Subcutaneous abdominal adipose tissue (tissue), 5 donors: ENCODE measurements at regions not wholly inside any gene's neighbourhood (a gene's known extent, or its start where the extent isn't known, plus 50 kb on each side); places are given as distances from the start of the nearest gene placed in this dataset.

Experiments used
- H3K27ac ChIP-seq: one replicate; pipeline ENCODE4 v1.7.0; 2013; ENCODE audit warnings: low read depth, mild to moderate bottlenecking, inconsistent platforms, low read length, moderate library complexity
- H3K27me3 ChIP-seq, 5 donors: one replicate each; pipeline ENCODE4 v1.7.0; 2013; ENCODE audit warnings: low read length in 5 of 5, inconsistent platforms in 1 of 5; ENCODE audit not compliant: control insufficient read depth in 5 of 5, insufficient read depth in 4 of 5
- H3K36me3 ChIP-seq, 5 donors: one replicate each; pipeline ENCODE4 v1.7.0; 2013; ENCODE audit warnings: low read length in 5 of 5; ENCODE audit not compliant: control insufficient read depth in 5 of 5, insufficient read depth in 5 of 5
- H3K4me1 ChIP-seq, 5 donors: one replicate each; pipeline ENCODE4 v1.7.0; 2013; ENCODE audit warnings: low read length in 5 of 5, mild to moderate bottlenecking in 3 of 5, moderate library complexity in 1 of 5; ENCODE audit not compliant: control insufficient read depth in 5 of 5, insufficient read depth in 5 of 5
- H3K4me3 ChIP-seq, 5 donors: one replicate each; pipeline ENCODE4 v1.7.0; 2013; ENCODE audit warnings: low read length in 5 of 5, low read depth in 1 of 5
- H3K9ac ChIP-seq, 5 donors: one replicate each; pipeline ENCODE4 v1.7.0; 2013; ENCODE audit warnings: low read length in 5 of 5, mild to moderate bottlenecking in 4 of 5, moderate library complexity in 3 of 5
- H3K9me3 ChIP-seq, 5 donors: one replicate each; pipeline ENCODE4 v1.7.0; 2013; ENCODE audit warnings: low read length in 5 of 5; ENCODE audit not compliant: control insufficient read depth in 5 of 5
- donor health status: healthy.
- donor health status: healthy.
- donor health status: healthy.
- donor health status: healthy.
- donor health status: healthy.

DNA sequence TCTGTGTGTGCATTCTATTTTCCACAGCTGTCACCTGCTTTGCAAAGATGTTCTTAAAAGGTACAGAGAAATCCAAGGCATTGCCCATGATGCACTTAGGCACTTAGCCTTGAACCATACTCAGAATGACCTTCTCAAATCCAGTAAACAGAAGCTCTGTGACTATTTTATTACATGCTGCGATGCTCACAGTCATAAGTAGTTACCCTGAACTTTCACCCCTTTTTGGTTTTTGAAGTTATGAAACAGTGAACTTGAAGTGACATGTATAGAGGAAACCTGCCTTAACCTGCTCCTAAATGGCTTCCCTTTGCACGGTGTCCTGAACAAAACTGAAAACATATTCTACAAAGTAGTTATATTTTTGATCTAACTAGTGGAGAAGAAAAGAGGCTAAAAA is 100.4 kb downstream of the SLC10A2 start:
- Histone ChIP-seq H3K9ac (no peak overlapping the region), H3K36me3 (no peaks in the 10 kb centered on the region), H3K4me1 (no peaks in the 10 kb centered on the region), H3K4me3 (no peak overlapping the region), H3K9me3 (no peaks in the 10 kb centered on the region), H3K27ac (no peak overlapping the region), H3K27me3 (no peaks in the 10 kb centered on the region)

DNA sequence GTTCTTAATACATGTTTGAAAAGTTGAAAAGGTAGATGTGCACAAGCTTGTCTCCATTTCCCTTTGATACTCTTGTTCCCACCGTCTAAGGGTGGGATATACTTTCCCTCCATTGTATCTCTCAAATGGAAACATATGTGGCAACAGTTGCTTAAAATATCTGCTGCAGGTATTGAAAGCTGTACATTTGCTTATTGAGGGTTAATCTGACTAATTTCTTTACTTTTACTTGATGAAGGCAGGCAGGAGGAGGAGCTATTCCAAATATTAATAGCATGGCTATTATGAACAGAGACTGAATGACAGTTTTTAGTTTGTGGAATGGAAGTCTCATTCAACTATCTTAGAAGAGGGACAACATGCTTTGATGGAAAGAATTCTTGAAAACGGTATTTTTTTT is 103.8 kb downstream of the SLC10A2 start:
- Histone ChIP-seq H3K36me3 (no peaks in the 10 kb centered on the region), H3K27me3 (no peaks in the 10 kb centered on the region), H3K4me3 (no peak overlapping the region), H3K4me1 (no peaks in the 10 kb centered on the region), H3K9me3 (no peaks in the 10 kb centered on the region), H3K27ac (no peak overlapping the region), H3K9ac (no peak overlapping the region)

DNA sequence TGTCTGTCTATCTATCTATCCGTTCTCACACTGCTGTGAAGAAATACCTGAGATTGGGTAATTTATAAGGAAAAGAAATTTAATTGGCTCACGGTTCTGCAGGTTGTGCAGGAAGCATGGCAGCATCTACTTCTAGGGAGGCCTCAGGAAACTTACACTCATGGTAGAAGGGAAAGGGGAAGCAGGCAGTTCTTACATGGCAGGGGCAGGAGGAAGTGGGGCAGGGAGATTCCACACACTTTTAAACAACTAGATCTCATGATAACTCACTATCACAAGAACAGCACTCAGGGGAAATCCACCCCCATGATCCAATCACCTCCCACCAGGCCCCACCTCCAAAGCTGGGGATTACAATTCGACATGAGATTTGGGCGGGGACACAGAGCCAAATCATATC is 105.3 kb downstream of the SLC10A2 start:
- Histone ChIP-seq H3K36me3 (no peaks in the 10 kb centered on the region), H3K27ac (no peak overlapping the region), H3K27me3 (no peaks in the 10 kb centered on the region), H3K9ac (no peak overlapping the region), H3K4me1 (no peaks in the 10 kb centered on the region), H3K9me3 (no peaks in the 10 kb centered on the region), H3K4me3 (no peak overlapping the region)

DNA sequence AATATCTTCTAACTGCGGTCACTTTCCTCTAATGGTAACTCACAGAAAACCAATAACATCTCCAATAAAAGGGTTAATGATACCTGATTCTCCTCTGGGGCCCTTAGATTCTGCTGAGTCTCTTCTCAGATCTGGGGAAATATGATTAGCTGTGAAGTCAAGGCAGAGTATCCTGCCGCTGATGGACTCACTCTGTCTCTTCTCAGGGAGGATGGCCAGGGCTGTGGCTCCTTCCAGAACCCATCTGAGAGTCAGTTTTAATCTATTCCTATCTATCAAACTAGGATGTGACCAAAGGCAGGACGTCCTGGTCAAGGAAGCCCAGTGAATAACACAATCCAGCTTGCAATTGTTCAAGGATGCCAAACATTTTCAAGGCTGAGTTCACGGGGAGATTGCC is 109.8 kb downstream of the SLC10A2 start:
- no peak overlapping the region for H3K27ac ChIP-seq
- H3K36me3 ChIP-seq: no peaks in the 10 kb centered on the region
- no peak overlapping the region for H3K9ac ChIP-seq
- no peaks in the 10 kb centered on the region for H3K27me3 ChIP-seq
- H3K9me3 ChIP-seq: no peaks in the 10 kb centered on the region
- no peak overlapping the region for H3K4me3 ChIP-seq
- no peaks in the 10 kb centered on the region for H3K4me1 ChIP-seq

DNA sequence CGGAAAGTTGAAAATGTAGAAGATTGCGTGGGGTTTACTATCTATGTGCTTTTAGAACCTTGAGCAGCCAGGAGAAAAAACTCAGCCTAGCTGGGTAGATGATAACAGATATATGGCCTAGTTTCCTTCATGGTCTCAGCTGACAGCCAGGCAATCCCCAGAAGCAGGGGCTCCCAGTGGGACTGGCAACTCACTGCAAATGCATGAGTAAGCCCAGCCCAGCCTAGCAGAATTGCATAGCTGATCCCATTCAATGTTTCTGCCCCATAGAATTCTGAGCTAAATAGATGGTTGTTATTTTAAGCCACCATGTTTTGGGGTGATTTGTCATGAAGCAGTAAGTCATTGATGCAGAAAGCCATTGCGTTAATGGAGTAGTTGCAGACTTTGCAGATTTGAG is 108.5 kb downstream of the ERCC5 start:
- H3K9ac ChIP-seq: no peak overlapping the region
- H3K9me3 ChIP-seq: no peaks in the 10 kb centered on the region
- H3K36me3 ChIP-seq: no peaks in the 10 kb centered on the region
- H3K27ac ChIP-seq: no peak overlapping the region
- no peak overlapping the region for H3K4me3 ChIP-seq
- no peaks in the 10 kb centered on the region for H3K27me3 ChIP-seq
- H3K4me1 ChIP-seq: no peaks in the 10 kb centered on the region

DNA sequence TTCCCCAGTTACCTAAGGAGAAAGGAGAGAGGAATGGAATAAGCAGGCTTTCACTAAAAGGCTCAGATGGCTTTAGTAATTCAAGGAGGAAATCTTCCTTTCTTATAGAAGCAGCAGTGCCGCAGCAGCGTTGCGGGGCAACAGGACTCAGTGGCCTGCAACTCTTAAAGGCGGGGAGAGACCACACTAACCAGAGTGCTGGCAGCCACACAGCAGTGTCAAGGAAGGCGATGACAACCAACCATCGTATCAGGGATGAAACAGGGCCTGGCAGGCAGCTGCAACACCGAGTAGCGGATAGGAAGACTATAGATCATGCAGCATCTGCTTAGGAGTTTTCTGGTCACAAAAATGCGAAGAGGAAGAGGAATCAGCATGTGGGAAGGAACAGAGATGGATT is 106.0 kb downstream of the ERCC5 start:
- Histone ChIP-seq H3K27ac (no peak overlapping the region), H3K9me3 (no peaks in the 10 kb centered on the region), H3K4me3 (no peak overlapping the region), H3K9ac (no peak overlapping the region), H3K27me3 (no peaks in the 10 kb centered on the region), H3K4me1 (no peaks in the 10 kb centered on the region), H3K36me3 (no peaks in the 10 kb centered on the region)

DNA sequence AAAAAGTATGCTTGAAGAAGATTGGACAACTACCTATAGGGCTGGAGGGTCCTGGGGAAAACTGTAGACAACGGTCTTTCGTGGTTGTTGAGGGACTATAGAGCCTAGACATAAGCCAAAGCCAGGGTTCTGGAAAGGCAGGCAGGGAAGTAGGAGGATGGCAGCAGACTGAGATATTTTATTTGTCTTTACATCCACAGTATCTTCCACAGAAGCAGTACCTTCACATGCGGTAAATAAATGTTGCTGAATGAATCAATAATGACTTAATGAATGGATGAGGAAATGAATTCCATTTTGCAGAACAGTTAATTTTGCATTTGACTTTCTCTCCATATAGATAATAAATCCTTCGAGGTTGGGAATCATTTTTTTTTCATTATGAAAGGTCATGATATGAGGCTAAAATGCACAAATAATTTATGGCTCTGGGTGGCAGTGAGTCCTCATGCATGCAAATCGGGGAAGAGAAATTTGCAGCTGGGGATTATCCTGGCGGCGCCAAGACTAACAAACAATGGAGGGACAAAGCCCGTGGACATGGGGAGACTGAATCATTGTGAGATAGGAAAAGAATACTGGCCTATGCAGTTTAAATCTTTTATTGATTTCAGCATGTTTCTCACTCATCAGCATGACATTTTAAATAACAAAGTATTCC is 102.0 kb downstream of the ERCC5 start:
- H3K9ac ChIP-seq: no peak overlapping the region
- H3K36me3 ChIP-seq: no peaks in the 10 kb centered on the region
- H3K9me3 ChIP-seq: peaks cover 0 to 2% (median 0%) of the 10 kb centered on the region in 5 donors
- no peaks in the 10 kb centered on the region for H3K4me1 ChIP-seq
- no peak overlapping the region for H3K4me3 ChIP-seq
- no peaks in the 10 kb centered on the region for H3K27me3 ChIP-seq
- H3K27ac ChIP-seq: no peak overlapping the region

DNA sequence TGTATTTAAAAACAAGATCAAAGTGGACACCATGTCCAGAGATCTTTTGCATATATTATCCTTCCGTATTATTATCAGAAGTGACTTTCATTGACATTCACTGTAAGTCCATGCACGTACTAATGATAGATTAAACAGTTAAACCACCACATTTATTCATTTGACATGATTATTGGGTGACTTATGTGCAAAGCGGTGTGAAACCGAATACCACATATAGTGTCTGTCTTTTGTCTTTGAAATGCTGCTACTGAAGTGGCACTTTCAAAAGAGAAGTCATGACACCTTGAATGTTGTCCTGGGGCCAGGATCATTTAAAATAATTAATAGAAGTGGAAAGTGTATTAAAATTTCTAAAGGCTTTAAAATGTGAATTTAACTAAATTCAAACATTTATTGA is 100.1 kb downstream of the ERCC5 start:
- H3K27me3 ChIP-seq: no peaks in the 10 kb centered on the region
- H3K9me3 ChIP-seq: peaks cover 0 to 4% (median 2%) of the 10 kb centered on the region in 5 donors
- H3K27ac ChIP-seq: no peak overlapping the region
- H3K9ac ChIP-seq: no peak overlapping the region
- no peaks in the 10 kb centered on the region for H3K36me3 ChIP-seq
- H3K4me3 ChIP-seq: no peak overlapping the region
- H3K4me1 ChIP-seq: no peaks in the 10 kb centered on the region

DNA sequence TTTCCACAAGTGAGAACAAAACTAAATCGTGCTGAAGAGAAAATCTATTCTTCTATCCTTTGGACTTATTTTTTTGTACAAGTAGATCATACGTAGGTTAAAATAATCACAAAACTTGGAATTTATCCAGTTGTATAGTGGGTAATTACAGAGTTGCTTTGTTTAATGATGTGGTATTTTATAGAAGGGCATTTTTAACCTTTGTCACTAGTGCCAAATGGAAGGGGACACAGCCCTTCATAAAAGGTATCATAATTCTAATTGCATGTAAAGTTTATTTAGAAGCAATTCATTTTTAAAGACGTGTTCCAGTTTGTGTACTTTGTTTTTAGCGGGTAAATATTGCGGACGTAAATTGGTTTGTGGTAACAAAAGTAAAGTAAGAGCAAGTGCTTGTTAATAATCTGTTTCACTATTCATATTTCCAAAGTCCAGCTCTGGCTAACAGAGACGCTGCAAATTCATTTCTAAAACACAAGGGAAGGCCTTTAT is 99.5 kb downstream of the ERCC5 start:
- no peaks in the 10 kb centered on the region for H3K36me3 ChIP-seq
- no peaks in the 10 kb centered on the region for H3K27me3 ChIP-seq
- H3K4me3 ChIP-seq: no peak overlapping the region
- H3K27ac ChIP-seq: no peak overlapping the region
- no peak overlapping the region for H3K9ac ChIP-seq
- H3K4me1 ChIP-seq: no peaks in the 10 kb centered on the region
- peaks cover 0 to 7% (median 4%) of the 10 kb centered on the region in 5 donors for H3K9me3 ChIP-seq

DNA sequence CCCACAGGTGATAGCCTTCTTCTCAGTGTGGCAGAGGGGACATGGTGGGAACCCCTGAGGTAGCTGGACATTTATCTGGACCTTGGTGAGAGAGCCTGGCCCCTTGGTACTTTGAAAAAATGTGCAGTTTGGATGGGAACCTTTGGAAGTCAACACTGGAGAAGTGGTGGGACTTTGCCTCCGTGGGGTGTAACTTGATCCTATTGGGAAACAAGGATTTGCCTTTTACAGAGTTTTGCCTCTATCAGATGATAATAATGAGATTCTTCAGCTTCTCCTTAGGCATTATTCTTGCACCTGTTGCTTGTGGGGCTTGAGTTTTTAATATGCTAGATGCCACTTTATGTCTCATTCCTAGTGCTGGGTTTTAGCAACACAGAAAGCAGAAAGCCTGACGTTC is 99.0 kb downstream of the ERCC5 start:
- no peak overlapping the region for H3K9ac ChIP-seq
- no peaks in the 10 kb centered on the region for H3K27me3 ChIP-seq
- H3K4me3 ChIP-seq: no peak overlapping the region
- no peak overlapping the region for H3K27ac ChIP-seq
- no peaks in the 10 kb centered on the region for H3K4me1 ChIP-seq
- peaks cover 0 to 11% (median 4%) of the 10 kb centered on the region in 5 donors for H3K9me3 ChIP-seq
- no peaks in the 10 kb centered on the region for H3K36me3 ChIP-seq
